ENCODE measurements at regions not wholly inside any gene's neighbourhood (a gene's known extent, or its start where the extent isn't known, plus 50 kb on each side); places are given as distances from the start of the nearest gene placed in this dataset.
"Not testable (repeated sequence)": the region's sequence is repeated elsewhere in the genome, so short reads cannot be mapped to it uniquely, and the experiment has no call there.

DNA sequence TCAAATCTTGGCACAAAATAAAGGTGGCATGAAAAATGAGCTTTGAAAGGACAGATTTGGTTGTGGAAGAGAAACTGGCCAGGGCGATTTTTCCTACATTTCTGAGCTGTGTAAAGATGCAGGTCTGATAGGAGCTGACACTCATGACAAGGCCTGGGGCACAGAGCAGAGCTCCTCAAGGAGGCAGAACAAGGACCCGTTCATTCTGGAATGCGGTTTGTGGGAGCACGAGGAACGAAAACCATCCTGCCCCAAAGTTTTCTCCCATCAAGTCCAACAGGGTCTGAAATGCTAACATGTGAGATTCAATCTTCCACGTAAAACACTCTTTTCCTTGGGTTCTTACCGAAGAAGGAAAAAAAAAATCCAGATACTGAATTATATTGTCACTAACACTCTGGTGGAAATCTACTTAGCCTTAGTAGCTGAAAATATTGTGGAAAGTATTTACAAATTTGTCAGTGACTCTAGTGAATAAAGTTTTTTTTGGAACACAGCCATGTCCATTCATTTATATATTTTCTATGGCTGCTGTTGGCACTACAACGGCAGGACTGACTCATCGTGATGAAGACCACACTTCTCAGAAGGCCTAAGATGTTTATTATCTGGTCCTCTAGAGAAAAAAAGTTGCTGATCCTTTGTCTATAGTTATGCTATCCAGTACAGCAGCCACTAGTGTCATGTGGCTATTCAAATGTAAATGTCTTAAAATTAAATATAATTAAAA lies 215.7 kb downstream of the BAMBI start:
- Histone ChIP-seq H3K9me3 (no peaks in the 10 kb centered on the region), H3K4me1 (peaks cover 0 to 8% (median 1%) of the 10 kb centered on the region in 4 donors), H3K4me3 (no peak overlapping the region), H3K36me3 (no peaks in the 10 kb centered on the region), H3K27ac (replicated peaks in 1 of 4) (no peak overlapping the region), H3K27me3 (no peaks in the 10 kb centered on the region)
- TF ChIP-seq EP300 (IDR thresholded peaks at IDR 0.05) (no peak), POLR2AphosphoS5 (IDR thresholded peaks at IDR 0.05) (no peak)
- intact Hi-C loops (cut with DNase I), result no loop called here
- WGBS, result 64% methylated on average over 9 of the region's 9 CpGs
- no peak for DNase-seq (ENCODE audit: extremely low spot score)

DNA sequence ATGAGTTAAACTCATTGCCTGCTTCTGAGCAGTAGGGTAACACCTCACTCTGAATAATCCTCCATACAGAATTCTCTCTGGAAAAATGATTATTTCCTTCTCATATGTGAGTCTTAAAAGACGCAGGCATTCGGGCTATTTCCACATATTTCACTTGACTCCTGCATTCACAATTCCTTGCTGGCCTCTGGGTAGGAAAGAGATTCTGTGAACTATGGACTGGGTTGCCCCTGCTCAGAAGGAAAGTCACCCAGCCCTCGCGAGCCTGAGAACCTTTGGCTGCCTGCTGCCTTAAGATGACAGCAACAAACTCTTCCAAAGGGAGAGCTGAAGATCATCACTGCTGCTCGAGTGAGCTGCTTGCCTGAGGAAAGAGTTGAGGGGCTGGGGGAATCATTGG lies 216.8 kb downstream of the BAMBI start:
- Histone ChIP-seq H3K27ac (replicated peaks in 1 of 4) (no peak overlapping the region), H3K9me3 (no peaks in the 10 kb centered on the region), H3K4me1 (peaks cover 0 to 8% (median 1%) of the 10 kb centered on the region in 4 donors), H3K27me3 (no peaks in the 10 kb centered on the region), H3K4me3 (no peak overlapping the region), H3K36me3 (no peaks in the 10 kb centered on the region)
- no peak for TF ChIP-seq POLR2AphosphoS5 (IDR thresholded peaks at IDR 0.05)
- TF ChIP-seq EP300 (IDR thresholded peaks at IDR 0.05), result no peak
- TF ChIP-seq, protein P1, sequence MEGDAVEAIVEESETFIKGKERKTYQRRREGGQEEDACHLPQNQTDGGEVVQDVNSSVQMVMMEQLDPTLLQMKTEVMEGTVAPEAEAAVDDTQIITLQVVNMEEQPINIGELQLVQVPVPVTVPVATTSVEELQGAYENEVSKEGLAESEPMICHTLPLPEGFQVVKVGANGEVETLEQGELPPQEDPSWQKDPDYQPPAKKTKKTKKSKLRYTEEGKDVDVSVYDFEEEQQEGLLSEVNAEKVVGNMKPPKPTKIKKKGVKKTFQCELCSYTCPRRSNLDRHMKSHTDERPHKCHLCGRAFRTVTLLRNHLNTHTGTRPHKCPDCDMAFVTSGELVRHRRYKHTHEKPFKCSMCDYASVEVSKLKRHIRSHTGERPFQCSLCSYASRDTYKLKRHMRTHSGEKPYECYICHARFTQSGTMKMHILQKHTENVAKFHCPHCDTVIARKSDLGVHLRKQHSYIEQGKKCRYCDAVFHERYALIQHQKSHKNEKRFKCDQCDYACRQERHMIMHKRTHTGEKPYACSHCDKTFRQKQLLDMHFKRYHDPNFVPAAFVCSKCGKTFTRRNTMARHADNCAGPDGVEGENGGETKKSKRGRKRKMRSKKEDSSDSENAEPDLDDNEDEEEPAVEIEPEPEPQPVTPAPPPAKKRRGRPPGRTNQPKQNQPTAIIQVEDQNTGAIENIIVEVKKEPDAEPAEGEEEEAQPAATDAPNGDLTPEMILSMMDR (IDR thresholded peaks at IDR 0.05), result no peak
- no peak for TF ChIP-seq POLR2A (IDR thresholded peaks at IDR 0.05; ENCODE audit: low read depth)
- WGBS, result 88% methylated on average over 5 of the region's 5 CpGs
- intact Hi-C loops (cut with DNase I), result no loop called here
- DNase-seq (ENCODE audit: extremely low spot score), result no peak

DNA sequence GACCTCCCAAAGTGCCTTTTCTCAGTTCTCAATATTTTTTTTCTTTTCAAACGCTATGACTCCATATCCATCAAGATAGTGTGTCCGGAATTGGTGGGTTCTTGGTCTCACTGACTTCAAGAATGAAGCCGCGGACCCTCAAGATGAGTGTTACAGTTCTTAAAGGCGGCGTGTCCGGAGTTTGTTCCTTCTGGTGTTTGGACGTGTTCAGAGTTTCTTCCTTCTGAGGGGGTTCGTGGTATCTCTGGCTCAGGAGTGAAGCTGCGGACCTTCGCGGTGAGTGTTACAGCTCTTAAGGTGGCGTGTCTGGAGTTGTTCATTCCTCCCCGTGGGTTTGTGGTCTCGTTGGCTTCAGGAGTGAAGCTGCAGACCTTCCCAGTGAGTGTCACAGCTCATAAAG lies 218.3 kb downstream of the BAMBI start:
- H3K27ac ChIP-seq (replicated peaks in 1 of 4); intact Hi-C loops (cut with DNase I); H3K4me1 ChIP-seq; H3K36me3 ChIP-seq; H3K9me3 ChIP-seq; DNase-seq (ENCODE audit: extremely low spot score); H3K4me3 ChIP-seq; H3K27me3 ChIP-seq: not testable (repeated sequence)
- WGBS, result 91% methylated on average over 15 of the region's 15 CpGs

DNA sequence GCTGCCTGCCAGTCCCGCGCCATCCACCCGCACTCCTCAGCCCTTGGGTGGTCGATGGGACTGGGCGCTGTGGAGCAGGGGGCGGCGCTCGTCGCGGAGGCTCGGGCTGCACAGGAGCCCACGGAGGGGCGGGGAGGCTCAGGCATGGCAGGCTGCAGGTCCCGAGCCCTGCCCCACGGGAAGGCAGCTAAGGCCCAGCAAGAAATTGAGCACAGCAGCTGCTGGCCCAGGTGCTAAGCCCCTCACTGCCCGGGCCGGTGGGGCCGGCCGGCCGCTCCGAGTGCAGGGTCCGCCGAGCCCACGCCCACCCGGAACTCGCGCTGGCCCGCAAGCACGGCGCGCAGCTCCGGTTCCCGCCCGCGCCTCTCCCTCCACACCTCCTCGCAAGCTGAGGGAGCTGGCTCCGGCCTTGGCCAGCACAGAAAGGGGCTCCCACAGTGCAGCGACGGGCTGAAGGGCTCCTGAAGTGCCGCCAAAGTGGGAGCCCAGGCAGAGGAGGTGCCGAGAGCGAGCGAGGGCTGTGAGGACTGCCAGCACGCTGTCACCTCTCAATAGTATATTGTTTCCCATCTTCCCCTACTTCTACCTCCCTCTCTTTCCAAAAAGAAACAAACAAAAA lies 219.6 kb downstream of the BAMBI start:
- H3K27ac ChIP-seq (replicated peaks in 1 of 4); intact Hi-C loops (cut with DNase I): not testable (repeated sequence)

DNA sequence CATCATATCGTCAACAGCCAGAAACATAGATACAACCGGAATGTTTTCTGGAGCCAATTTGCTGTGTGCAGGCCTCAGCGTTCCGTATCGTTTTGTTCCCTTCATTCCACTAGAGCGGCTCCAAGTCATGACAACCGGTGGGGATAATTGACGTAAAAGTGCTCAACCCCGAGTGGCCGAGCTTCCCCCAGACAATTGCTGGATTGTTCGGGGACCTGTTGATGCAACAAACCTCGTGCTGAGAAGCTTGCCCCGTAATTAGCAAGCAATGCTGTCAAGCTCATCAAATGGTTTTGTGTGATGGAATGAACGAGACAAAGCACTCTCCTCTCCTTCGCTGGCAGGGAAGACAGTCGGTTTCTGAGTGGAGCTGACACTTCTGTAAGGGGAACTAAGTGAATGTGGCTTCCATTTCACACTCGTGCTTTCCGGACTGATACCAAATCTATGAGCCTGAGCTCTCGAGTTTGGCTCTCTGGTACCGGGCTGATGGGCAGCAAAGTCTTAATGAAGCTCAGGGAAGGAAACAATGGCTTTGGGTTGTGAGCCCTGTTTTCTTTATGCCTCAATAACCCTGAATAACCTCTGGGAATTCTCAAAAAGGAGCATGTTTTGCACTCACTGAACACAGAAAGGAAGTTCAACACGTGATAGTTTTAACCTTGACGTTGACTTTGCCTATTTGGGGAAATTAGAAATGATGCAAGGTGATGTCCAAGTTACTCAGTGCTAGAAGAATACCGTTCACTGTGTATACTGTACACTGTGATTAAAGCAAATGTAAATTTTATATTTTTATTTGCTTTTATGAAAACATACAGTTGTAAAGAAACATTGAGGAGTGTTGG lies 220.5 kb downstream of the BAMBI start:
- no peak for TF ChIP-seq EP300 (IDR thresholded peaks at IDR 0.05)
- TF ChIP-seq POLR2A (IDR thresholded peaks at IDR 0.05; ENCODE audit: low read depth), result no peak
- no peak for TF ChIP-seq POLR2AphosphoS5 (IDR thresholded peaks at IDR 0.05)
- TF ChIP-seq, protein P1 (IDR thresholded peaks at IDR 0.05), result no peak
- Histone ChIP-seq H3K4me1 (peaks cover 0 to 8% (median 1%) of the 10 kb centered on the region in 4 donors), H3K4me3 (no peak overlapping the region), H3K9me3 (no peaks in the 10 kb centered on the region), H3K36me3 (no peaks in the 10 kb centered on the region), H3K27ac (replicated peaks in 1 of 4) (no peak overlapping the region), H3K27me3 (no peaks in the 10 kb centered on the region)
- intact Hi-C loops (cut with DNase I), result no loop called here
- WGBS, result 90% methylated on average over 23 of the region's 23 CpGs
- DNase-seq (ENCODE audit: extremely low spot score), result peak; percentile 79

More for the DNA sequence above, 219.6 kb downstream of the BAMBI start:
- not testable (repeated sequence) for H3K36me3 ChIP-seq, H3K9me3 ChIP-seq, H3K4me3 ChIP-seq, H3K4me1 ChIP-seq, H3K27me3 ChIP-seq
- 93% methylated on average over 20 of the region's 44 CpGs for WGBS
- DNase-seq (ENCODE audit: extremely low spot score), result peak; percentile 7

DNA sequence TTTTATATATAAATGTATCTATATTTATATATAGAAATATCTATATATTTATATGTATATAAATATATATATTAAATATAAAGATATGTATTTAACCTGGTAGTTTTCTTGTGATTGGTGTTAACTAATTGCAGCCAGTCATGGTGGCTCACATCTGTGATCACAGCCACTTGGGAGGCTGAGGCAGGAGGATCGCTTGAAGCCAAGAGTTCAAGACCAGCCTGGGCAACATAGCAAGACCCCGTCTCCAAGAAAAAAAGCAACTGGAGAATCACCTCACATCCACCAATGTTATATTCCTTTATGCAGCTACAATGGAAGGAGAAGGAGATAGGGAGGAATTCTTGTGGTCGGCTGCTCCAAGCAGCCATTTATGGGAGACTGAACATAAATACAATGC lies 224.9 kb downstream of the BAMBI start:
- Histone ChIP-seq H3K4me1 (peaks cover 0 to 3% (median 0%) of the 10 kb centered on the region in 4 donors), H3K27me3 (no peaks in the 10 kb centered on the region), H3K36me3 (no peaks in the 10 kb centered on the region), H3K4me3 (no peak overlapping the region), H3K9me3 (no peaks in the 10 kb centered on the region), H3K27ac (replicated peaks in 1 of 4) (no peak overlapping the region)
- TF ChIP-seq, protein P1 (IDR thresholded peaks at IDR 0.05), result no peak
- no peak for DNase-seq (ENCODE audit: extremely low spot score)
- intact Hi-C loops (cut with DNase I), result no loop called here
- 89% methylated on average over 3 of the region's 3 CpGs for WGBS
